ENCODE measurements at regions not wholly inside any gene's neighbourhood (a gene's known extent, or its start where the extent isn't known, plus 50 kb on each side); places are given as distances from the start of the nearest gene placed in this dataset.

DNA sequence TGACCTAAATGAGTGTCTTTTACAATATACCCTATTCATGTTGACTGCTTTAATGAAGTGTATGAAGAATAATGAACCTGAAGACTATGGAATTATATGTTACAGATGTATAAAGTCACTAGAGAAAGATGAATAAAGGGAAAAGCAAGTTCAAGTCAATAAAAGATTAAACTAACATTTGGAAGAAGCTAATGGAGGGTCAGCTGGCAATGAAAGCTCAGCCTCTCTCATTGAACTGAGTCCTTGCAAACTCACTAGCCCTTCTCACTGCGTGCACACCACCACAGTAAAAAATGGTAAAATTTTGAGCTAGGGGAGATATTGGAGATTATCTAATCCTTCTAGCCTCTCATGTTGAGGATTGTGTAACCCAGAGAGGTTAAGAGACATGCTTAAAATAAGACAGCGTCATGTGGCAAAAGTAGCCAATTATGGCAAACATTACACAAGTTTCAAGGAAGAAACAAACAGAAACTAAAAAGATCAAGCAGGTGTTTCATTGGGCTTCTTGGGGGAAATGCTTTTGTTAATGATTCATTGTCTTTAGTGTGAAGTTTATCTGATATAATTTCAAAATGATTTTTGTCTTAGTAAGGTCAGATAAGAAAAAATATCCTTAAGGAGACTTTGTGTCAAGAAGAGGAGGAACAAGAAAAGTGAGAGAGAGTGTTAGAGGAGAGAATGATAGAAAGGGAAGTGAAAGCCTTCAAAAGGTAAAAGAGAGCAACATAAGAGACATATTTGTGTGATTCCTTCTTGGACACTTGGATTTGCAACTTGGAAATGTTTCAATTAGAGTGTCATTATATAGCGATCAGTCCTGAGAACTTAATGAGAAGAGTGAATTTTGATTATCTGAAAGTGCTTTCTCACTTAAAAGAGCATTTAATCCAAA, 893.7 kb upstream of the FAM98A start:
- in situ Hi-C loops (cut with HindIII; ENCODE audit: low pct_ligation_motif_present, low pct_unique_long_range_greater_than_20kb, low sequenced_read_pairs), result no loop called here
- no peak for DNase-seq

DNA sequence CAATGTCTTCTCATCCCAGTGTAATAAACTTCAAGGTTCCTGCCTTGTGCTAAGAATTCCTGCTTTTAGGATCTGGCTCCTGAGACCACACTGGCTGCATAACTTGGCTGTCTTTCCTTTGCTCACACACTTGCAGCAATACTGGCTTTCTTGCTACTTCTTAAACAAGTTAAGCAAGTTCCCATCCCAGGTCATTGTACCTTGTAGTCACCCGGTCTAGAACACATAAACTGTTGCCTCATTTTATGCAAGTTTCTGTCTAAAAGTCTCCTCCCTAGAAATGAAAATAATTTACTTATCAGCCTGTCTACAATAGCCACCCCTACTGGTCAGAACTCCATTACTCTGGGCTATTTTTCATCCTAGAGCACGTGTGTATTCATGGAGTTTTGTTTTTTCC, 887.9 kb upstream of the FAM98A start:
- no peak for DNase-seq
- in situ Hi-C loops (cut with HindIII; ENCODE audit: low pct_ligation_motif_present, low pct_unique_long_range_greater_than_20kb, low sequenced_read_pairs), result no loop called here

DNA sequence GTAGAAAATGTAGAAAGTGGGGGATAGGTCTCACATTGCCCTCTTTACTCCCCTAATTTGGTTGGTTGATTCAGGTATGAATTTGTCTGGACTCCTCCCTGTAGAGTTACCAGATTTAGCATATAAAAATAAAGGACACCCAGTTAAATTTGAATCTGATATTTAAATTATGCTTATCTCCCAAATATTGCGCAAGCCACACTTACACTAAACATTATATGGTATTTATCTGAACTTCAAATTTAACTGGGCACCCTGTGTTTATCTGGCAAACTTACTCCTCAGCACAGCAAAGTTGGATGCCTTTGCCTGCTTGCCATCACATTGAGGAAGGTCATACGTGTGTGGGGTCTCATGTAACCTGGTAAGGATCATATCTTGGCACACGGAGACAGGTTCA, 882.4 kb upstream of the FAM98A start:
- no peak for DNase-seq
- in situ Hi-C loops (cut with HindIII; ENCODE audit: low pct_ligation_motif_present, low pct_unique_long_range_greater_than_20kb, low sequenced_read_pairs), result no loop called here

DNA sequence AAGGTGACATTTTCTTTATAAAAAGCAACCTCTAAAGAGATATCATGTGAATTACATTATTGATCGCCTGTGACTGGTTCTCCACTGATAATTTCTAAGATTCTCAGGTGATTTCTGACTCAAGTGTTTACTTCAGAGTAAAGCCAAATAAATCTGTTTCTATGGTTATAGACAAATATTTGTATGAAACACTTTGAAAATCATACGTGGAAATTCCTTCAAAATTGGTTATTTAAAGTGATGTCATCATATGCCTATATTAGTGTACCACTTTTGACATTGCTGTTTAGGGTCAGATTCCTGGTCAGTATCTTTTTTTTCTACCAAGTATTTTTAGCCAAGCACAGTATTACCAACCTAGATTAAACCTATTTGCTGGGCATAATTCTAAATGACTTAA, 881.3 kb upstream of the FAM98A start:
- in situ Hi-C loops (cut with HindIII; ENCODE audit: low pct_ligation_motif_present, low pct_unique_long_range_greater_than_20kb, low sequenced_read_pairs), result no loop called here
- DNase-seq, result no peak

DNA sequence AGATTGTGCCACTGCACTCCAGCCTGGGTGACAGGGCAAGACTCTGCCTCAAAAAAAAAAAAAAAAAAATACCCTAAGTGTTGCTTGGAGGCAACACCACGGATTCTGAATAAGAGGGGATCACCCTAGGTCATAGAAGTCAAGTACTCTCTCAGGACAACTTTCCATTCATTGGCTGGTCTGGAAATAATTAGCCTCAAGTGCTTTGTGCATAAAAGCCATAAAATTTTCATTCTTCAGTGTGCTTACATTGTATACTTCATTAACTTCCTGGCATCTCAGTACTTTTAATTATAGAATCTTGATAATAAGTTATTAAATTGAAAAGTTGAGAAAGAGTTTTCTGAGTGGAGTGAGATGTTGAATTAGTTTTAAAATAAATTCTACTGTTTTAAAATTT, 876.1 kb upstream of the FAM98A start:
- no peak for DNase-seq
- in situ Hi-C loops (cut with HindIII; ENCODE audit: low pct_ligation_motif_present, low pct_unique_long_range_greater_than_20kb, low sequenced_read_pairs), result no loop called here

DNA sequence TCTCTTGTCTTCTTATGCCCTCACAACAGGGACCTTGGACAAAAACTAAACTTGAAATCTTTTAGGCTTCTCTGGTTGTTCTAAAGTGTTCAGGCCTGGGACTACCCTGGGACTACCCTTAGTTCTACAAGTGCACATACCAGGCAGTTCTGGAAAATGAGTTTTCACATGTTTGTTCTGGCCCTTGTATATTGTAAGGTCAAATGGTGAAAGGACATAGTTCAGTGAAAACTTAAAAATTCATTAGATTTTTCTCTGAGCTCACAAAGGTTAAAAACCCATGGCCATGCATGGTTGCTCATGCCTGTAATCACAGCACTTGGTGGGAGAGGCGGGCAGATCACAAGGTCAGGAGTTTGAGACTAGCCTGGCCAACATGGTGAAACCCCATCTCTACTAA, 875.5 kb upstream of the FAM98A start:
- no peak for DNase-seq
- in situ Hi-C loops (cut with HindIII; ENCODE audit: low pct_ligation_motif_present, low pct_unique_long_range_greater_than_20kb, low sequenced_read_pairs), result no loop called here

DNA sequence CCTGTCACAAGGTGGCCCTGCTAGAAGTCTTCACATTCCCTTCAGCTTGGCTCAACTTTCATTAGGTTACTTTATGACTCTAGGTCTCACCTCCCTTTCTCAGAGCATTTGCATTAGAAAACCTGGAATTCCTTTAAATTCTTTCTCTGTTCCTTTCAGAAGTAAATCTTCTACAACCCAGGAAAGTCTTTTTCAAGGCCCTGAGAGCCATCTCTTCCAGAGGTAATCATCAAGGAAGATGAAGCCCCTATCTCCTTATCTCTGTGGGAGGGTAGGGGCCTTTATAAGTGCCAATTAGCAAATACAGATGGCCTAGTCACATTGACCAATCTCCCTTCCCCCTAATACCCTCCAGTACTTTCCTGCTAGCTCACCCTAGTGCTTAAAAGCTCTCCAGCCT, 848.0 kb upstream of the FAM98A start:
- in situ Hi-C loops (cut with HindIII; ENCODE audit: low pct_ligation_motif_present, low pct_unique_long_range_greater_than_20kb, low sequenced_read_pairs), result no loop called here
- DNase-seq, result no peak

DNA sequence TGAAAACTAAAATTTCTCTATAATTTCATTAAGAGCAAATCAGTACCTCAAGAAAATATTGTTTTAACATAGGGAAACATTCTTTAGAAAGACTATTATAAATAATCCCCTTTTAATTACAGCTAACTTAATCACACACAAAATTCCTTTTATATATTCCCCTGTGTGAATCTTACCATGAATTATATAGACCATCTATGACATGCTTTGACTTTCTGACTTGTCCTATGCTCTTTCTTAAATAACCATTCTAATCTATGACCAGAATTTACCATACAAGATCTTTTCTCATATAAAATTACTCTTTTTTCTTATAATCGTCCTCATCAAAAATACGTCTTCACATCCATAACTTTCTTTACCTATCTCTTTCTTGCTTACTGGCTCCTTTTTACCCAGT, 824.2 kb upstream of the FAM98A start:
- in situ Hi-C loops (cut with HindIII; ENCODE audit: low pct_ligation_motif_present, low pct_unique_long_range_greater_than_20kb, low sequenced_read_pairs), result no loop called here
- DNase-seq, result no peak

DNA sequence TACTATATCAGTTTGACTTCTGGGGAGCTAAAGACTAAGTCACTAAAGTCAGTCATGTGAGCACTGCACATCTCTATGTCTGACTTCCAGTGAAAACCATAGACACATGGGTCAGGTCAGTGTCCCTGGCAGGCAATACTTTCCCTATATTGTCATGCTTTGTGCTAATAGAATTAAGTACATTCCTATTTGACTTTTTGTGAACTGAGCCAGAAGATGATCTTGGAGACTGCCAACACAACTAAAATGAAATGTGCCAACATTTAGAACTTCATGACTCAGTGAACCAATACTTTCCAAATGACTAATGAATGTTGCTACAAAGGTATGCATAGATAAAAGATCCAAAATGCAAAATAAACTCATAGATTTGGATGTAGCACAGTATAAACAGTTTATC, 820.8 kb upstream of the FAM98A start:
- in situ Hi-C loops (cut with HindIII; ENCODE audit: low pct_ligation_motif_present, low pct_unique_long_range_greater_than_20kb, low sequenced_read_pairs), result no loop called here
- DNase-seq, result no peak

DNA sequence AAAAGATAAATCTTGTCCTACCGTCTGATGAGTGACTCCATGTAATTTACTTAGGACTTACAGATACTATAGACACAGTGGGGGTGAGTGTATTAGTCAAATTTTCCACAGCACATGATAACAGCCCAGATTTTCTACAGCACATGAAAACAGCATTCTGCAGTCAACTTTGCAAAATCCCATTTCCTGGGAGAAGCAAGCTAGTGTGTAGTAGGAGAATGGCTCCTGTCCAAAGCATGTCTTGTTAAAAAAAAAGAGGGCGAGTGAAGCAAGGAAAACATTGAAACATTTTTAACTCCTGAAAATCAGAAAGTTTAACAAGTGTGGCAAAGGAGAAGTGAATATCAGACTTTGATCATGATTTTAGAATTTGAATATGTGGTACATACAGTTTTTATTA, 817.8 kb upstream of the FAM98A start:
- in situ Hi-C loops (cut with HindIII; ENCODE audit: low pct_ligation_motif_present, low pct_unique_long_range_greater_than_20kb, low sequenced_read_pairs), result no loop called here
- no peak for DNase-seq

DNA sequence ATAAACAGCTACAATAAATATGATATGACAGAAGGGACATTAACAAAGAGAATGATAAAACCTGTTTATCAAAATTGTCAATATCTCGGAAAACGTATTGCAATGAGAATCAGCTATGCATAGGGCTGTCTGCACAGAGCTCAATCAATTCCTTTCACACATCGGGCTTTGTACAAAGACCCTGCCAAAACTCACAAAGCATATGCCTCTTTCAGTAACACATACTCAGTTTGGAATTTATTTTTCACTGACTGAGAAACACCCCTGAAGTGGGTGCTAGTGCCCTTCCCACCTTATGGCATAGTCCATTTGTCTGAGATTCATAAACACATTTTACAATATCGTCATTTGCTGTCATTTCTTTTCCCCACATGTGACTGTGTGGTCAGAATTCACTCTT, 815.8 kb upstream of the FAM98A start:
- in situ Hi-C loops (cut with HindIII; ENCODE audit: low pct_ligation_motif_present, low pct_unique_long_range_greater_than_20kb, low sequenced_read_pairs), result no loop called here

DNA sequence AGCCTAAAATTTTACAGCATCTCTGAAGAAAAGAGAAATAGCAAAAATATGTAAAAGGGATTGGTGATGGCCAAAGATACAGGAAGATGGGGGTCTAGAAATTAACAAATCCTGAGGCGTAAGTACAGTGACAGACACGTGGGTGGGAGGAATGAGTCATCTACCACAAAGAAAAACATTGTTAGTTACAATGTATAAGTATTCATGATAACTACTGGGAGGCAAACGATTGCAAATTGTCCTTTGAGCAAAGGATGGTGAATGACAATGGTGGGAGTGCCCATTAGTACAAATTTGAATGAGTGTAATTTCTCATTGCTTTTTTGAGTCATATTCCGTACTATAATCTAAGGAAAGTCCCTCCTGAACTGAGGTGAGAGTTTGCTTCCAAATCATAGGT, 809.0 kb upstream of the FAM98A start:
- DNase-seq, result no peak
- in situ Hi-C loops (cut with HindIII; ENCODE audit: low pct_ligation_motif_present, low pct_unique_long_range_greater_than_20kb, low sequenced_read_pairs), result no loop called here

More for the DNA sequence above, 815.8 kb upstream of the FAM98A start:
- no peak for DNase-seq

DNA sequence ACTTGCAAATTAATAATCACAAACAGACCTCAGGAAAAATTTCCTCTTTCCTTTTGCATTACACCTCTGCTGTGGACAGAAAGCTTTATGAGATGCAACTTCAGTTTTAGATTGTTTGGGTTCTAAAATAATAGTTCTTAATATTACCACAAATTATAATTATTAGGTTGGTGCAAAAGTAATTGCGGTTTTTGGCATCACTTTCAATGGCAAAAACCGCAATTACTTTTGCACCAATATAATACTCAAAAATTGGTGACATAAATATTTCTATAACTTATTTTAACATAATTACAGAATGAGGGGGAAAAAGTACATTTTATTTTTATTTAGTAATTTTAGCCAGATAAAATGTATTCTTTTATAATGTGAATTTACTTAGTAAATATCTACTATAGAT, 804.4 kb upstream of the FAM98A start:
- in situ Hi-C loops (cut with HindIII; ENCODE audit: low pct_ligation_motif_present, low pct_unique_long_range_greater_than_20kb, low sequenced_read_pairs), result no loop called here

DNA sequence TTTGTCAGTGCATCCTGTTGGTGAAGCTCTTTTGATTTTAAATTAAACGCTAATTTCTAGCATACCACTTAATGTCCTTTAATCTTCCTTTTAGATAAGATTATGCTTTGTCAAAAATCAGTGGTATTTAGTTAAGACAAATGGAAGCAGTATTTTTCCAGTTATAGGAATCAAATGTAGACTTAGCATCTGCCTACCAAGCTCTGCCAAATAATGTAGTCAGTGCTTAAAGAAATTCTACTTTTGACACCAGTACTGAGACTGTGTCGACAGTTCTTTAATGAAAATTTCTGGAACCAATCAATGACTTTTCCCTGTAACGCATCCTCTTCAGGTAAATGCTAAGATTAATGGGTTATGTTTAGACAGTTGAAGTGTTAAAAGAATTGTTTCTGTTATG, 803.3 kb upstream of the FAM98A start:
- in situ Hi-C loops (cut with HindIII; ENCODE audit: low pct_ligation_motif_present, low pct_unique_long_range_greater_than_20kb, low sequenced_read_pairs), result no loop called here
- no peak for DNase-seq

More for the DNA sequence above, 804.4 kb upstream of the FAM98A start:
- no peak for DNase-seq

DNA sequence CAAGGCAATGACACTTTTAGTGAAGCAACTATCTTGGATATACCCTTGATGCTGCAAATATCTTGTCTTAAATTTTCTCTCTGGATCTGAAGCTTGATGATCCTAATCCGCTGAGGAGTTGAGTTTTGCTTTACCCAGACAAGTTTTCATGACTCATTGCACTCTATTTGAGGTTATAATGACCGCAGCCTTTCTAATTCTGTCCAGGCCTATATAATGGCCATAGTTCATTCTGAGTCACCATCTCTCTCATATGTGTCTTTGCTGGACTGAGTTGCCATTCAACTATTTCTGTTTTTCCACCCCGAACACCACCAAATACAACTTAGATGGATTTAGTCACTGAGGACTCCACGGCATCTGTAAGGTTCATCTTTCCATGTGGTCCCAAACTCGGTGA, 802.1 kb upstream of the FAM98A start:
- DNase-seq, result no peak
- in situ Hi-C loops (cut with HindIII; ENCODE audit: low pct_ligation_motif_present, low pct_unique_long_range_greater_than_20kb, low sequenced_read_pairs), result no loop called here

DNA sequence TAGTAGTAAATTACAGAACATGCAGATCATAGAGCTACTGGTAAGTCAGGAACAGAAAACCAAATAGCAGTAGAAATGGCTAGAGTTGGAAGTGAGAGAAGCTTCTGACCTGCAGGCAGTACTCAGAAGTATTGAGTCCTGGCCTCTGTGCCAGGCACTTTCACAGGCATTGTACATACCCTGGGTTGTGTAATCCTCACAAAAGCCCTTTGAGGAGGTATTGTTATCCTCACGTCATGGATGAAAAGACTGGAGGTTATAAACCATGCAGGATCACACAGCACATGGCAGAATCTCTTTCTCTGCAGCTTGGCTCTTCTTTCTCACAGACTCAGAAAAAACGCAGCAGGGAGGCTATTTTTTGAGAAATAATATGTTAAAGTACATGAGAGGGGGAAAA, 789.3 kb upstream of the FAM98A start:
- in situ Hi-C loops (cut with HindIII; ENCODE audit: low pct_ligation_motif_present, low pct_unique_long_range_greater_than_20kb, low sequenced_read_pairs), result no loop called here

DNA sequence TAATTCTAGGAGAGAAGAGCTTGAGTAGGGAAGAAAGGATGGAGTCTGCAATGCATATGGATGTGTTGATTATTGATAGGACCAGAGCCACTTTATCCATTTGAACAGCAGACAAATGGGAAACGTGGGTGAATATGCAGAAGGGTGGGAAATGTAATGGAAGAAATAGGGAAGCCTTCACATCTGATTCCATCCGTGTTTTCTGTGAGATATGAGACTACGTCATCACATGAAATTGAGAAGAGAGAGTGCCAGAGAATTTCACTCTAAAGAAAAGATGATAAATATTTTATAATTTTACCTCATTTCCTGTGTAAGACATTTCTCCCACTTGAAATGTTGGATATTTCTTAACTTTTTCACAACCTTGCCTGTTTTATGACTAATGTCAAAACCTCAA, 788.4 kb upstream of the FAM98A start:
- DNase-seq, result no peak
- in situ Hi-C loops (cut with HindIII; ENCODE audit: low pct_ligation_motif_present, low pct_unique_long_range_greater_than_20kb, low sequenced_read_pairs), result no loop called here

More for the DNA sequence above, 789.3 kb upstream of the FAM98A start:
- no peak for DNase-seq

DNA sequence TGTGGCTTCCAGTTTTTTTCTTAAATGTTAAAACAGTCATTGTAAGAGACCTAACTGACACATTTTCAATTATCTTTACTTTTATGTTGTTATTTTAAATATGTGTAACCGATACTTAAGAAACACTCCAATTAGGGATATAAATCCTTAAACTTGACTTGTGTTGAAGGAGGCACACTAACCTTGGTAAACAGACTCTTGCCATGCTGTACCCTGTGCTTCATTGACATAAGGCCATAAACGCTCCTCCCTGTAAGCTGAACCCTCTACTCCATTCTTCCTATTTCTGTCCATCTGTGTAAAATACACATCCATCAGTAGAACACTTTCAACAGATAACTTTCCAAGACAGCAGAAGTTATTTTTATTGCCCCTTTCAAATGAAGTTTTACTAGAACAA, 780.5 kb upstream of the FAM98A start:
- in situ Hi-C loops (cut with HindIII; ENCODE audit: low pct_ligation_motif_present, low pct_unique_long_range_greater_than_20kb, low sequenced_read_pairs), result no loop called here
- DNase-seq, result no peak

DNA sequence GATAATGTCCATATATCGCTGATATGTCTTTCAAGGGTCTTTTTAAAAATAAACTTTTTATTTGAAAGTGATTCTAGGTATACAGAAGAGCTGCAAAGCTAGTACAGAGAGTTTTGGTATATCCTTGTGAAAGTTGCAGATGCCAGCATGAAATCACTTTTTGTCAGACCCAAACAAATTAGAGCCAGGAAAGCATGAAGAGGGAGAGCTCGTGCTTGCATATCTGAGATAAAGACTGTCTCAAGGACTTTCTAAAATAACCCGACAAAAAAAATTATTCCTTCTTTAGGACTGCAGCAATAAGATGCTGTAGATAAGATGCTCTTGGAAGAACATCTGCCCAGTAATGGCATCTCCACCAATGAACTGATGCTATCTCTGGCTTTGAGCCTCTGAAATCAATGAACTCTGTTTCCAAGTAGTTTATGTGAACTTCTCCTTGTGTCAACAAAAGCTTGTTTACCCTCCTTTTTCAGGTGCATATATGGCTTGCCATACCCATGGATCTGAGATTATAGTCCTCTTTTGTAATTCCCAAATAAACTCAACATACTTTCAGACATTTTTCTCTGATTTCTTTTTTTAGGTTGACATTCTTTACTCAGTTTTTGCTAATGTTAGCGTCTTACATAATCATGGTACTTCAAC, 774.6 kb upstream of the FAM98A start:
- DNase-seq, result no peak
- in situ Hi-C loops (cut with HindIII; ENCODE audit: low pct_ligation_motif_present, low pct_unique_long_range_greater_than_20kb, low sequenced_read_pairs), result no loop called here

DNA sequence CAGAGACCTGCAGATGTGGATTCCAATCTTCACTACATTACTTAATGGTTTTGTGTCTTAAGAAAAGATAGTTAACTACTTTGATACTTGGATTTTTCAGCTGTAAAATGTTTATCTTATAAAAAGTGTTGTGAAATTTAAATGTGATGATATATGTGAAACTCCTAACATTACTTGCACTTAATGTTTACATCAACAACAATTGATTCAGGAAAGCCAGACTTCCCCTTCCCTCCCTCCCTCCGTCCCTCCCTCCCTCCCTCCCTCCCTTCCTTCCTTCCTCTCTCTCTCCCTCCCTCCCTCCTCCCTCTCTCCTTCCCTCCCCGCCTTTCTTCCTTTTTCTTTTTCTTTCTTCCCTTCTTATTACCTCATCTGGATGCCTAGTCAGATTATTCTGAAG, 773.9 kb upstream of the FAM98A start:
- in situ Hi-C loops (cut with HindIII; ENCODE audit: low pct_ligation_motif_present, low pct_unique_long_range_greater_than_20kb, low sequenced_read_pairs), result no loop called here
- DNase-seq, result no peak
